Posterior cingulate gyrus (tissue), 11 donors: ENCODE measurements at regions not wholly inside any gene's neighbourhood (a gene's known extent, or its start where the extent isn't known, plus 50 kb on each side); places are given as distances from the start of the nearest gene placed in this dataset.

ENCODE experiments used
- DNase-seq, 10 donors: peaks; one replicate each; pipeline versions ENCODE4 v3.0.0 to v3.0.0-alpha.2; 2020 to 2021; ENCODE audit warnings: mixed read lengths in 3 of 10
- intact Hi-C: fragments of 100-400 bp; cut with DNase I; formaldehyde crosslinking; loops from one replicate; pipeline ENCODE4 v1.15.1; 2023

- DNase-seq: no peak
- intact Hi-C loops: no loop called here
These were observed 63.6 kb downstream of the NUDT12 start for GRCh38 chr5:103498800-103499551.

- intact Hi-C loops: no loop called here
- DNase-seq: no peak
These were observed 64.4 kb downstream of the NUDT12 start for GRCh38 chr5:103498211-103498610.

GRCh38 chr5:103497781-103498180 is 64.8 kb downstream of the NUDT12 start:
- DNase-seq: no peak
- intact Hi-C loops: no loop called here

DNA sequence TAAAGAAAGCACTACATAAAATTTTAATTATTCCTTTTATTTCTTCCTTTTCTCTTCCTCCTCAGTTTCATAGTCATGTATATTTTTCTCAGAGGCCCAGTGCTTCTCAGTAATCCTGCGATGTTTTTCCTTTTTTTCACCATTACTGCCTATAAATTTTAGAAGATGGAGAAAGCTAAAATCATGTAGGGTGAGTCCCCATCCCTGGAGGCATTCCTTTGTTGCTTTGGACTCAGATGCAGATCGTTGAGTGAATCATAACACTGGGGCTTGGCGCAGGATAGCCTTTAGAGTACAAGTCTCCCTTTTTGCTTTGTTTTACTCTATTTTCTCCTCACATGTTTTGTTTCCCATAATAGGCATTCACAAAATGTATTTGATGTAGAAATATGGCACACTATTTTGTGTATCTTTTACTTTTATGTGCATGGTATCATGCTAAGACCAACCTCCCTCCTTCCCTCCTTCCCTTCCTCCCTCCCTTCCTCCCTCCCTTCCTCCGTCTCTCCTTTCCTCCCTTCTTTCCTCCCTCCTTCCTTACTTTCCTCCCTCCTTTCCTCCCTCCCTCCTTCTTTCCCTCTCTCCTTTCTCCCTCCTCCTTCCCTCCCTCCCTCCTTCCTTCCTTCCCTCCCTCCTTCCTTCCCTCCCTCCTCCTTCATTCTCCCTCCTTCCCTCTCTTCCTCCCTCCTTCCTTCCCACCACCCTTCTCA is 72.4 kb downstream of the NUDT12 start:
- intact Hi-C loops: no loop called here
- DNase-seq: no peak

GRCh38 chr5:103489307-103489706 is 73.3 kb downstream of the NUDT12 start:
- no peak for DNase-seq
- intact Hi-C loops: no loop called here

GRCh38 chr5:103487822-103488493 is 74.6 kb downstream of the NUDT12 start:
- intact Hi-C loops: no loop called here
- no peak for DNase-seq

- DNase-seq: no peak
- intact Hi-C loops: no loop called here
These were observed 75.4 kb downstream of the NUDT12 start for GRCh38 chr5:103487218-103487617.

DNA sequence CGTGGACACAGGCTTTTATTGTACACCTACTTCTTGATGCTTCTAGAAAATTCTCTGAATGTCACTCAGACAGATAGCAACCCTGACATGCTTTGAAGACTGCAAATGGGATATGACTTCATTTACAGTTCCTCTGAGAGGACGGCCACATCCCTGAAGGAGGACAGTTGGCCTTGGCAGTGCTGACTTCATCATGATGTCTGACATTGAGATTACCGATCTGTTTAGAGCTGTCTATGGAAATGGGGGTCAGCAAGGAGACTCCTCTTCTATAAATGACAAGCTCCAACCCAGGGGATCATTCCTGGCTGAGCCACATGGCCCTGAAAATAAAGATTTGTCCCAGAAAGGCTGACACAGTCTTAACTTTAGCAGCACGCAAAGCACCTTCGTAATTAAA is 75.8 kb downstream of the NUDT12 start:
- DNase-seq: no peak
- intact Hi-C loops: no loop called here

DNA sequence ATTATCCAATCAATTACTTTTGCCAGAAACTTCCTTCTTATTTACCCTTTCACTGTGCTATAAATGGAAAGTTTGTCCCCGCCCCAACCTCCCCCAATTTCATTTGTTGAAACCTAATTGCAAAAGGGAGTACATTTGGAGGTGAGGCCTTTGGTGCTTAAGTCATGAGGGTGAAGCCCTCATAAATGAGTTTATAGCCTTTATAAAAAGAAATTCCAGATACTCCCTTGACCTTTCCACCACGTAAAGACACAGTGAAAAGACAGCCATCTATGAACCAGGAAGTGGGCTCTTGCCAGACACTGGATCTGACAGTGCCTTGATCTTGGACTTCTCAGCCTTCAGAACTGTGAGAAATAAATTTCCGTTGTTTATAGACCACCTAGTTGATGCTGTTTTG is 82.3 kb downstream of the NUDT12 start:
- DNase-seq: no peak
- intact Hi-C loops: no loop called here

DNA sequence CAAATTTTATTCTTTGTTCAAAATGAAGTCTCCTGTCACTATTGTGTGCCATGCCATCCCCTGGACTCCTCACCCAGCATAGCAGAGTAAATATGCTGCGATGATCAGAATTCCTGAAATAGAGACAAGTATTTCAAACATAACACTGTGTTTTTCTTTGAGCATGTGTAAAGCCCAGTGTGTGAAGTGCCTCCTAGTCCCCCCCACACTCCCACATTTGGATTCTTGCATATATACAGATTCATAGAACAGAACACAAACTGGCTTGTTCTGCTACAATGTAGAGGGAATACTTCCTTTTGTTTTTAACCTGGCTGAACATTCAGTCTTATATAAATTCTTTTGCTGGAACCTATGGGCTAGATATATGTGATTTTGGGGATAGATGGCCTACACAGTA is 84.9 kb downstream of the NUDT12 start:
- intact Hi-C loops: no loop called here
- DNase-seq: no peak

DNA sequence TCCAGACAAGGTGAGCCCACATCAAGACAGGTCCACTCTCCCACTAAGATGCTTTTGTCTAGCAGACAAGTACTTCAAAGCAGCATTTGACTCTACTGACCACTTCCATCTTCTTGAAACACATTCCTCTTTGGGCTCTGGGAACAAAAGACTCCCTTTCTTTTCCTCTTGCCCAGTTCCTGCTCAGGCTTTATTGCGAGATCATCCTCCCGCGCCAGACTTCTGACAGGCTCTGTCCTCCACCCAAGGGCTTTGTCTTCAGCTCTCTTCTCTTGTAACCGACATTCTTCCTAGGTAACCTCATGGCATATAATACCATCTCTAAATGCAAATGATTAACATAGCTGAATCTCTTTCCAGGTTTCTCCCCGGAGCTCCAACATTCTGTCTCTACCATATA is 85.8 kb downstream of the NUDT12 start:
- no peak for DNase-seq
- intact Hi-C loops: no loop called here

- intact Hi-C loops: loop anchor here (1.0 kb wide), 2 partner anchors 221 to 243 kb away; no protein-coding TSS in a partner anchor
These were observed 86.9 kb downstream of the NUDT12 start for GRCh38 chr5:103475629-103476240.

GRCh38 chr5:103474677-103475076 is 87.9 kb downstream of the NUDT12 start:
- intact Hi-C loops: loop anchor here (1.0 kb wide), 2 partner anchors 220 to 242 kb away; no protein-coding TSS in a partner anchor
- DNase-seq: no peak

More at GRCh38 chr5:103475629-103476240, 86.9 kb downstream of the NUDT12 start:
- DNase-seq: no peak

GRCh38 chr5:103473725-103474124 is 88.9 kb downstream of the NUDT12 start:
- intact Hi-C loops: no loop called here
- no peak for DNase-seq

GRCh38 chr5:103472830-103473229 is 89.8 kb downstream of the NUDT12 start:
- DNase-seq: no peak

GRCh38 chr5:103472265-103472664 is 90.3 kb downstream of the NUDT12 start:
- DNase-seq: no peak
- intact Hi-C loops: no loop called here

More at GRCh38 chr5:103472830-103473229, 89.8 kb downstream of the NUDT12 start:
- intact Hi-C loops: no loop called here

- DNase-seq: no peak
- intact Hi-C loops: no loop called here
These were observed 93.1 kb downstream of the NUDT12 start for GRCh38 chr5:103469288-103470040.

GRCh38 chr5:103467831-103468230 is 94.8 kb downstream of the NUDT12 start:
- no peak for DNase-seq
- intact Hi-C loops: no loop called here

DNA sequence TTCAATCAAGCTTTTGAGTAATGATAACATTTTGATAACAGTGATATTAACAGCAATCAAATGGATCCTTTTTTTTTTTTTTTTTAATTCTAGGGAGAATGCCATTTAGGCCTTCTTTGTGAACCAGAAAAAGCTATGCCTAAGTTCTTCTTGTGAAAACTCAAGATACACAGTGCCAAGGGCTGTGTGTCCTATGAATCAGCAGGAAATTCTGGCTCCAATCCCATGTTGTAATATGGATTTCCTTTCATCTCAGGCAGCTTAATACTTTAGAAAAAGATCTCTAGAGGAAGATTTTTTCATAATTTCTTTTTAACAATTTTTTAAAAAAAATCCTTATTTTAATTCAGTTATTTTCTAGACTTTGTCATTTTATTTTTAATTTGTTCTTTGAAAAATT is 96.1 kb downstream of the NUDT12 start:
- intact Hi-C loops: no loop called here
- DNase-seq: no peak

- intact Hi-C loops: no loop called here
- DNase-seq: no peak
These were observed 96.7 kb downstream of the NUDT12 start for GRCh38 chr5:103465891-103466290.
